Loucy (cell line): ENCODE measurements at regions not wholly inside any gene's neighbourhood (a gene's known extent, or its start where the extent isn't known, plus 50 kb on each side); places are given as distances from the start of the nearest gene placed in this dataset.
A peak's percentile ranks its signal among the peaks of the same experiment; 100 is the strongest.

Source experiments
- H2AFZ ChIP-seq: fragments of 200-600 bp; sonication (generic); 2 replicates; pipeline ENCODE4 v1.6.0; 2016; ENCODE audit warnings: antibody characterized with exemption, mild to moderate bottlenecking, low read length, moderate library complexity
- H3F3A ChIP-seq: fragments of 200-600 bp; 2 replicates; pipeline ENCODE4 v1.6.0; 2016; ENCODE audit warnings: antibody characterized with exemption, low read depth, mild to moderate bottlenecking
- H3K27me3 ChIP-seq: fragments of 200-600 bp; sonication (generic); 2 replicates; pipeline ENCODE4 v1.6.1; 2014; ENCODE audit warnings: low read length, mild to moderate bottlenecking; ENCODE audit not compliant: insufficient read depth, poor library complexity, severe bottlenecking
- H3K36me3 ChIP-seq: fragments of 200-600 bp; sonication (generic); 2 replicates; pipeline ENCODE4 v1.6.1; 2016; ENCODE audit warnings: low read length; ENCODE audit not compliant: insufficient read depth
- H3K4me1 ChIP-seq: fragments of 200-600 bp; sonication (generic); 2 replicates; pipeline ENCODE4 v1.5.1; 2014; ENCODE audit warnings: low read length, mild to moderate bottlenecking; ENCODE audit not compliant: insufficient read depth, poor library complexity, severe bottlenecking
- H3K4me2 ChIP-seq: fragments of 200-600 bp; sonication (generic); 2 replicates; pipeline ENCODE4 v1.6.0; 2014; ENCODE audit warnings: antibody characterized with exemption, low read length, low read depth, mild to moderate bottlenecking; ENCODE audit not compliant: poor library complexity, severe bottlenecking
- H3K4me3 ChIP-seq: fragments of 200-600 bp; sonication (generic); 2 replicates; pipeline ENCODE4 v1.5.1; 2014; ENCODE audit warnings: low read length, mild to moderate bottlenecking, mixed read lengths; ENCODE audit not compliant: poor library complexity, severe bottlenecking
- H3K79me2 ChIP-seq: fragments of 200-600 bp; sonication (generic); 2 replicates; pipeline ENCODE4 v1.6.1; 2014; ENCODE audit warnings: low read length; ENCODE audit not compliant: insufficient read depth
- H3K9ac ChIP-seq: fragments of 200-600 bp; sonication (generic); 2 replicates; pipeline ENCODE4 v1.6.0; 2014; ENCODE audit warnings: mild to moderate bottlenecking, low read depth, low read length, moderate library complexity; ENCODE audit not compliant: poor library complexity, severe bottlenecking
- H3K9me2 ChIP-seq: fragments of 200-600 bp; sonication (generic); replicated peaks from 2 replicates; pipeline ENCODE4 v1.6.1; 2016; ENCODE audit warnings: low read depth, low read length, mixed read lengths
- H3K9me3 ChIP-seq: fragments of 200-600 bp; sonication (generic); 2 replicates; pipeline ENCODE4 v1.6.1; 2014; ENCODE audit warnings: mild to moderate bottlenecking, antibody characterized with exemption, low read length, low read depth; ENCODE audit not compliant: insufficient read depth
- H4K20me1 ChIP-seq: fragments of 200-600 bp; sonication (generic); 2 replicates; pipeline ENCODE4 v1.6.0; 2014; ENCODE audit warnings: antibody characterized with exemption, low read length, mild to moderate bottlenecking; ENCODE audit not compliant: insufficient read depth, poor library complexity, severe bottlenecking
- CTCF ChIP-seq: fragments of 200-600 bp; sonication (generic); conservative IDR thresholded peaks from 2 replicates; pipeline ENCODE4 v1.5.1; 2014; ENCODE audit warnings: mild to moderate bottlenecking, antibody characterized with exemption, low read length
- EZH2phosphoT487 ChIP-seq: fragments of 200-600 bp; IDR thresholded peaks from 2 replicates; pipeline ENCODE4 v1.6.1; 2018; ENCODE audit warnings: antibody characterized with exemption, mild to moderate bottlenecking, moderate library complexity, borderline replicate concordance

- Histone ChIP-seq H3K27me3 (no peaks in the 10 kb centered on the region), H3K79me2 (no peaks in the 10 kb centered on the region), H3F3A (peaks cover 13% of the 10 kb centered on the region; the same call in 1 of the 2 replicates), H3K9me2 (no peaks in the 10 kb centered on the region), H3K36me3 (no peaks in the 10 kb centered on the region), H2AFZ (no peak overlapping the region), H3K9ac (peak overlapping the region; percentile 37), H3K4me2 (peak overlapping the region; percentile 67), H3K4me3 (no peak overlapping the region), H3K9me3 (no peaks in the 10 kb centered on the region), H4K20me1 (no peaks in the 10 kb centered on the region), H3K4me1 (peaks cover 68% of the 10 kb centered on the region)
- TF ChIP-seq EZH2phosphoT487, result no peak
- no peak for TF ChIP-seq CTCF
Observed at GRCh38 chr11:45091563-45092403, 54.7 kb upstream of the PRDM11 start.

GRCh38 chr11:45092404-45092785 is 54.0 kb upstream of the PRDM11 start:
- Histone ChIP-seq H3K4me1 (peaks cover 62% of the 10 kb centered on the region), H2AFZ (no peak overlapping the region), H3K9me2 (no peaks in the 10 kb centered on the region), H3K27me3 (no peaks in the 10 kb centered on the region), H3K4me2 (peak overlapping the region; percentile 67), H3K9ac (peak overlapping the region; percentile 37), H3K9me3 (no peaks in the 10 kb centered on the region), H3K4me3 (no peak overlapping the region), H3F3A (peaks cover 13% of the 10 kb centered on the region; the same call in 1 of the 2 replicates), H4K20me1 (no peaks in the 10 kb centered on the region), H3K36me3 (no peaks in the 10 kb centered on the region), H3K79me2 (no peaks in the 10 kb centered on the region)
- no peak for TF ChIP-seq CTCF
- TF ChIP-seq EZH2phosphoT487, result no peak

- no peaks in the 10 kb centered on the region for H3K79me2 ChIP-seq
- no peaks in the 10 kb centered on the region for H3K9me2 ChIP-seq
- no peak for TF ChIP-seq CTCF
- peak; percentile 71; the same call in 1 of the 2 replicates for TF ChIP-seq EZH2phosphoT487
- H3K4me3 ChIP-seq, result peak overlapping the region; percentile 25
- H3K27me3 ChIP-seq, result no peaks in the 10 kb centered on the region
- no peaks in the 10 kb centered on the region for H4K20me1 ChIP-seq
- H3K4me1 ChIP-seq, result peaks cover 58% of the 10 kb centered on the region
- H3K9ac ChIP-seq, result peak overlapping the region; percentile 49
- H3F3A ChIP-seq, result peaks cover 13% of the 10 kb centered on the region; the same call in 1 of the 2 replicates
- H3K9me3 ChIP-seq, result no peaks in the 10 kb centered on the region
- H3K4me2 ChIP-seq, result peak overlapping the region; percentile 67
- no peak overlapping the region for H2AFZ ChIP-seq
- H3K36me3 ChIP-seq, result no peaks in the 10 kb centered on the region
Observed at GRCh38 chr11:45092901-45093760, 53.3 kb upstream of the PRDM11 start.
